ENCODE measurements at regions not wholly inside any gene's neighbourhood (a gene's known extent, or its start where the extent isn't known, plus 50 kb on each side); places are given as distances from the start of the nearest gene placed in this dataset.

DNA sequence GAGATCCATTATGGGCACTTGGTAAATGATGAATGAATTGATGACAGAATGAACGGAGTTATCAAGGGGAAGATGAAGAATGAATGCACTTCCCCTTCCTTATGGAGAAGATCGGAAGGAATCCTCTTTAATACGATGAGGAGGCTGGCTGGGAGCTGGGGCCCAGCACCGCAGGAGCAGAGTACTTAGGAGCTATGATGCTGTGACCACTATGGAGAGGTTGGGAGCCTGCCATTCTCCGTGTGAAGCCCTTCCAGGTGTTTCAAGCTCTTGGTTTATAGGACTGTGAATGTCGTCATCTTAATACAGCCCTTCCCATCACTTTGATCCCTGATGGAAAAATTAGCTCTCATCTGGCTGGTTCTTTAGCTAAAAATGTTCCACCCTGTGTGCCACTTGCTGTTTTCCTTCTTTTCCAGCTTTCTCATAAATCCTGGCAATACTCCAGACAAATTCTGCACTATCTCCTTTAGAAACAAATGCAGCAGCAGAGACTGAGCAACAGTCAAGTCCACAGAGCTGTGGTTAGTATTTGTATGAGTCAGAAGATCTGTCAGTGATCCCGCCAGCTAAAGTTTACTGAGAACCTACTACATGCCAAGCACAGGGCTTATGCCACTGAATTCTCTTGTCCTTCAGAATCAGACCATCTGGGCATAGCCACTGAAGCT, 263.1 kb upstream of the CRY1 start:
- TF ChIP-seq, protein P1, sequence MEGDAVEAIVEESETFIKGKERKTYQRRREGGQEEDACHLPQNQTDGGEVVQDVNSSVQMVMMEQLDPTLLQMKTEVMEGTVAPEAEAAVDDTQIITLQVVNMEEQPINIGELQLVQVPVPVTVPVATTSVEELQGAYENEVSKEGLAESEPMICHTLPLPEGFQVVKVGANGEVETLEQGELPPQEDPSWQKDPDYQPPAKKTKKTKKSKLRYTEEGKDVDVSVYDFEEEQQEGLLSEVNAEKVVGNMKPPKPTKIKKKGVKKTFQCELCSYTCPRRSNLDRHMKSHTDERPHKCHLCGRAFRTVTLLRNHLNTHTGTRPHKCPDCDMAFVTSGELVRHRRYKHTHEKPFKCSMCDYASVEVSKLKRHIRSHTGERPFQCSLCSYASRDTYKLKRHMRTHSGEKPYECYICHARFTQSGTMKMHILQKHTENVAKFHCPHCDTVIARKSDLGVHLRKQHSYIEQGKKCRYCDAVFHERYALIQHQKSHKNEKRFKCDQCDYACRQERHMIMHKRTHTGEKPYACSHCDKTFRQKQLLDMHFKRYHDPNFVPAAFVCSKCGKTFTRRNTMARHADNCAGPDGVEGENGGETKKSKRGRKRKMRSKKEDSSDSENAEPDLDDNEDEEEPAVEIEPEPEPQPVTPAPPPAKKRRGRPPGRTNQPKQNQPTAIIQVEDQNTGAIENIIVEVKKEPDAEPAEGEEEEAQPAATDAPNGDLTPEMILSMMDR (IDR thresholded peaks at IDR 0.05; ENCODE audit: insufficient read depth, low read length, poor library complexity, severe bottlenecking), result no peak
- TF ChIP-seq EZH2phosphoT487 (conservative IDR thresholded peaks at IDR 0.05; ENCODE audit: low read length), result no peak

Measured in SU-DHL-6 (cell line).